Heart left ventricle (tissue), 13 donors: ENCODE measurements at regions not wholly inside any gene's neighbourhood (a gene's known extent, or its start where the extent isn't known, plus 50 kb on each side); places are given as distances from the start of the nearest gene placed in this dataset.

Source experiments
- POLR2A ChIP-seq, 2 donors: fragments of 450-650 bp; IDR thresholded peaks; one replicate each; pipeline ENCODE4 v1.6.1; 2017; ENCODE audit warnings: antibody characterized with exemption in 2 of 2, mild to moderate bottlenecking in 2 of 2, moderate library complexity in 2 of 2
- TF ChIP-seq, protein P1 (sequence below), 12 donors: fragments of 200-600 bp; sonication (generic) in 4 of 12; IDR thresholded peaks; one replicate each; pipeline versions ENCODE4 v1.5.0 to v1.8.0; 2018 to 2022; ENCODE audit warnings: antibody characterized with exemption in 12 of 12, mild to moderate bottlenecking in 5 of 12
- donor health status: ischemic (EF 13 %, LVEDD 7.1; RV severe dilation, severe dysfunction).
- donor health status: DM: no; HTN: yes; CAD: no.
- donor health status: DM: no; HTN: no; CAD: no.
- donor health status: ischemic (EF 25% LVEDD 6.9; RV normal size, moderate dysfunction).
- donor health status: ischemic (EF 25% LVEDD 5.7; RV mildly dilated, moderate dysfunction).
- donor health status: ischemic (EF 35%, LVEDD 5.7; RV mildly dilated, moderate dysfunction).
- donor health status: nonischemic (EF 11% LVEDD 7.7; RV severe dilation, severe dysfunction).
- donor health status: DM: yes; HTN: yes; CAD: no.
- donor health status: PGD.
- donor health status: ischemic (EF 29% LVEDD 5.4; RV normal size, mild dysfunction).
- donor health status: nonischemic (EF 23%, LVEDD 6.1; RV moderate dilation, normal function).

DNA sequence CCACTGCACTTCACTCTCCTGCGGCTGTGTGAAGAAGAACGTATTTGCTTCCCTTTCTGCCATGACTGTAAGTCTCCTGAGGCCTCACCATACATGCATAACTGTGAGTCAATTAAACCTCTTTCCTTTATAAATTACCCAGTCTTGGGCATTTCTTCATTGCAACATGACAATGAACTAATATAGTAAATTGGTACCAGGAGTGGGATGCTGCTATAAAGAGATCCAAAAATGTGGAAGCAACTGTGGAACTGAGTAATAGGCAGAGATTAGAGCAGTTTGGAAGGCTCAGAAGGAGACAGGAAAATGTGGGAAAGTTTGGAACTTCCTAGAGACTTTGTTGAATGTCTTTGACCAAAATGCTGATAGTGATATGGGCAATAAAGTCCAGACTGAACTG lies 1907.9 kb downstream of the MRPL39 start:
- TF ChIP-seq, protein P1, sequence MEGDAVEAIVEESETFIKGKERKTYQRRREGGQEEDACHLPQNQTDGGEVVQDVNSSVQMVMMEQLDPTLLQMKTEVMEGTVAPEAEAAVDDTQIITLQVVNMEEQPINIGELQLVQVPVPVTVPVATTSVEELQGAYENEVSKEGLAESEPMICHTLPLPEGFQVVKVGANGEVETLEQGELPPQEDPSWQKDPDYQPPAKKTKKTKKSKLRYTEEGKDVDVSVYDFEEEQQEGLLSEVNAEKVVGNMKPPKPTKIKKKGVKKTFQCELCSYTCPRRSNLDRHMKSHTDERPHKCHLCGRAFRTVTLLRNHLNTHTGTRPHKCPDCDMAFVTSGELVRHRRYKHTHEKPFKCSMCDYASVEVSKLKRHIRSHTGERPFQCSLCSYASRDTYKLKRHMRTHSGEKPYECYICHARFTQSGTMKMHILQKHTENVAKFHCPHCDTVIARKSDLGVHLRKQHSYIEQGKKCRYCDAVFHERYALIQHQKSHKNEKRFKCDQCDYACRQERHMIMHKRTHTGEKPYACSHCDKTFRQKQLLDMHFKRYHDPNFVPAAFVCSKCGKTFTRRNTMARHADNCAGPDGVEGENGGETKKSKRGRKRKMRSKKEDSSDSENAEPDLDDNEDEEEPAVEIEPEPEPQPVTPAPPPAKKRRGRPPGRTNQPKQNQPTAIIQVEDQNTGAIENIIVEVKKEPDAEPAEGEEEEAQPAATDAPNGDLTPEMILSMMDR (IDR thresholded peaks at IDR 0.05): no peak
- no peak for TF ChIP-seq POLR2A (IDR thresholded peaks at IDR 0.05)
